ENCODE measurements at regions not wholly inside any gene's neighbourhood (a gene's known extent, or its start where the extent isn't known, plus 50 kb on each side); places are given as distances from the start of the nearest gene placed in this dataset.

DNA sequence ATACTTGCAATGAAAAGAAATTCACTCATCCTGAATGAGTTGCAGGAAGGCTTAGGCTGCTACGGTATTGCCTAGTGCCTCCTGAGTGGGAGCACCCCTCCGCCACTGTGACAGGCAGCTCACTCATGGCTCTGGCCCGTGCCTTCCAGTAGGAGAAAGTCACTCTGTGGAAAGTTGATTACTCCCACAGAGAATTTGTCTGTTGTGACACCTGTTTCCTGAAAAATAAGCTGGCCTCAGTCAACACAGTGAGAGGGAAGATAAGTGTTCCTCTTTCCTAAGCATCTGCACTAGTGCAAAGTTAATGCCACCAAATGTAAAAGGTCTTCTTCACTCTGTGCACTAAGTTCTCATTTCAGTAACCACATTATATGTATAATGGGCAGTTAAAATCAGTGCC, 158.8 kb upstream of the INHBA start:
- no peak overlapping the region for H3K4me3 ChIP-seq (ENCODE audit: low read depth, low read length)
- TF ChIP-seq, protein P1, sequence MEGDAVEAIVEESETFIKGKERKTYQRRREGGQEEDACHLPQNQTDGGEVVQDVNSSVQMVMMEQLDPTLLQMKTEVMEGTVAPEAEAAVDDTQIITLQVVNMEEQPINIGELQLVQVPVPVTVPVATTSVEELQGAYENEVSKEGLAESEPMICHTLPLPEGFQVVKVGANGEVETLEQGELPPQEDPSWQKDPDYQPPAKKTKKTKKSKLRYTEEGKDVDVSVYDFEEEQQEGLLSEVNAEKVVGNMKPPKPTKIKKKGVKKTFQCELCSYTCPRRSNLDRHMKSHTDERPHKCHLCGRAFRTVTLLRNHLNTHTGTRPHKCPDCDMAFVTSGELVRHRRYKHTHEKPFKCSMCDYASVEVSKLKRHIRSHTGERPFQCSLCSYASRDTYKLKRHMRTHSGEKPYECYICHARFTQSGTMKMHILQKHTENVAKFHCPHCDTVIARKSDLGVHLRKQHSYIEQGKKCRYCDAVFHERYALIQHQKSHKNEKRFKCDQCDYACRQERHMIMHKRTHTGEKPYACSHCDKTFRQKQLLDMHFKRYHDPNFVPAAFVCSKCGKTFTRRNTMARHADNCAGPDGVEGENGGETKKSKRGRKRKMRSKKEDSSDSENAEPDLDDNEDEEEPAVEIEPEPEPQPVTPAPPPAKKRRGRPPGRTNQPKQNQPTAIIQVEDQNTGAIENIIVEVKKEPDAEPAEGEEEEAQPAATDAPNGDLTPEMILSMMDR (conservative IDR thresholded peaks at IDR 0.05; ENCODE audit: low read depth, low read length), result no peak
- no peak for DNase-seq (ENCODE audit: low read depth)

GRCh38 chr7:41858201-41858600, 155.3 kb upstream of the INHBA start:
- TF ChIP-seq, protein P1 (conservative IDR thresholded peaks at IDR 0.05; ENCODE audit: low read depth, low read length), result no peak
- no peak for DNase-seq (ENCODE audit: low read depth)

DNA sequence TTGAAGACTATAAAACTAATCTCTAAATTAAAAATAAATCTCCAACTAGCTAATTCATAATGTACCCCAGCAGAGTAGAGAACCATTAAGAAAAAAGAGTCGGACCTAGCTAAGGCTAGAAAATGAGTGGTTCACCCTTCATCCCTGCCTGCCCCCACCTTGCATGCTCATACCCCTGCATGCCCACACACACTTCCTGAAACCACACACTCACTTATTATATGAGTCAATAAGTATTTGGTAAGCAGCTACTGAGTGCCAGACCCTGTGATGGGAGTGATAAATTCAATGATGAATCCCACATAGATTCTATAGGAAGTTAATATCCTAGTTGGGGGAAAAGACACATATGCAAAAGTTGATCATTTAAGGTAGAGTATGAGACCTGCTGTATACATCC, 152.9 kb upstream of the INHBA start:
- DNase-seq (ENCODE audit: low read depth), result no peak
- TF ChIP-seq, protein P1 (conservative IDR thresholded peaks at IDR 0.05; ENCODE audit: low read depth, low read length), result no peak
- H3K4me3 ChIP-seq (ENCODE audit: low read depth, low read length), result no peak overlapping the region

More at GRCh38 chr7:41858201-41858600, 155.3 kb upstream of the INHBA start:
- no peak overlapping the region for H3K4me3 ChIP-seq (ENCODE audit: low read depth, low read length)

- TF ChIP-seq, protein P1 (conservative IDR thresholded peaks at IDR 0.05; ENCODE audit: low read depth, low read length), result no peak
- no peak for DNase-seq (ENCODE audit: low read depth)
- H3K4me3 ChIP-seq (ENCODE audit: low read depth, low read length), result no peak overlapping the region
Observed at GRCh38 chr7:41847606-41848005, 144.7 kb upstream of the INHBA start.

DNA sequence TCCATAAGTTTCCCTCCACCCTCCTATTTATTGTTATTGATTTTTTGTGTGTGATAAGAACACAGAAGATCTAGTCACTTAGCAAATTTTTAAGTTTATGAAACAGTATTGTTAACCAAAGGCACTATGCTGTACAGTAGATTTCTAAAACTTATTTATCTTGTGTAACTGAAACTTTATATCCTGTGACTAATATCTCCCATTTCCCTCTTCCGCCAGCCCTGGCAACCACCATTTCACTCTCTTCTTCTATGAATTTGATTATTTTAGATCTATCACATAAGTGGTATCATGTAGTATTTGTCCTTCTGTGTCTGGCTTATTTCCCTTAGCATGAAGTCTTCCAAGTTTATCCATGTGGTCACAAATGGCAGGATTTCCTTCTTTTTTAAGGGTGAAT, 144.3 kb upstream of the INHBA start:
- no peak for DNase-seq (ENCODE audit: low read depth)
- TF ChIP-seq, protein P1 (conservative IDR thresholded peaks at IDR 0.05; ENCODE audit: low read depth, low read length), result no peak
- H3K4me3 ChIP-seq (ENCODE audit: low read depth, low read length), result no peak overlapping the region

DNA sequence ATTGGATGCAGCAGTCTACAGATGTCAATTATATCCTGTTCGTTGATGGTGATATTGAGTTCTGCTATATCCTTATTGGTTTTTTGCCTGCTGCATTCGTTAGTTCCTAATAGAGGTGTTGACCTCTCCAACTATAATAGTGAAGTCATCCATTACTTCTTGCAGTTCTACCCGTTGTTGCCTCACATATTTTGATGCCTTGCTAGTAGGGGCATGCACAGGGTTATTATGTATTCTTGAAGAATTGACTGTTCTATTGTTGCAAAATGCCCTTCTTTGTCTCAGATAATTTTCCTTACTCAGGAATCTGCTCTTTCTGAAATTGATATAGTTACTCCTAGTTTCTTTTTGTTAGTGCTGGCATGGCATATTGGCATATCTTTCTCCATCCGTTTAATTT, 140.1 kb upstream of the INHBA start:
- H3K4me3 ChIP-seq (ENCODE audit: low read depth, low read length), result no peak overlapping the region
- TF ChIP-seq, protein P1 (conservative IDR thresholded peaks at IDR 0.05; ENCODE audit: low read depth, low read length), result no peak
- DNase-seq (ENCODE audit: low read depth), result no peak

GRCh38 chr7:41837916-41838315, 135.0 kb upstream of the INHBA start:
- no peak overlapping the region for H3K4me3 ChIP-seq (ENCODE audit: low read depth, low read length)
- TF ChIP-seq, protein P1 (conservative IDR thresholded peaks at IDR 0.05; ENCODE audit: low read depth, low read length), result no peak
- no peak for DNase-seq (ENCODE audit: low read depth)

Data from epithelial cell of proximal tubule (primary cell).